AG04449 (cell line): ENCODE measurements at regions not wholly inside any gene's neighbourhood (a gene's known extent, or its start where the extent isn't known, plus 50 kb on each side); places are given as distances from the start of the nearest gene placed in this dataset.
"Not testable (repeated sequence)": the region's sequence is repeated elsewhere in the genome, so short reads cannot be mapped to it uniquely, and the experiment has no call there.

Experiments
- CTCF ChIA-PET: fragments of 350-600 bp; formaldehyde crosslinking; extraction: SDS; loops from one replicate; lab custom pipeline; 2021; ENCODE audit warnings: antibody characterized with exemption; lab: Yijun Ruan, JAX
- POLR2A ChIA-PET: fragments of 400-600, 350-600 bp; formaldehyde crosslinking; extraction: SDS; loops from one replicate; lab custom pipeline; 2020; ENCODE audit warnings: antibody characterized with exemption, inconsistent platforms; lab: Yijun Ruan, JAX
- DNase-seq: peaks from one replicate; pipeline ENCODE4 v3.0.0-alpha.2; 2010; ENCODE audit warnings: low read depth, low spot score
- H3K4me3 ChIP-seq: 2 replicates; pipeline ENCODE4 v1.5.1; 2011; ENCODE audit warnings: low read depth, mild to moderate bottlenecking, control low read depth, low read length
- CTCF ChIP-seq: IDR thresholded peaks from one replicate; pipeline ENCODE4 v1.5.1; 2011; ENCODE audit warnings: mild to moderate bottlenecking, moderate library complexity, low read length, control low read depth, inconsistent platforms; ENCODE audit not compliant: insufficient read depth; ENCODE audit errors: missing control alignments

DNA sequence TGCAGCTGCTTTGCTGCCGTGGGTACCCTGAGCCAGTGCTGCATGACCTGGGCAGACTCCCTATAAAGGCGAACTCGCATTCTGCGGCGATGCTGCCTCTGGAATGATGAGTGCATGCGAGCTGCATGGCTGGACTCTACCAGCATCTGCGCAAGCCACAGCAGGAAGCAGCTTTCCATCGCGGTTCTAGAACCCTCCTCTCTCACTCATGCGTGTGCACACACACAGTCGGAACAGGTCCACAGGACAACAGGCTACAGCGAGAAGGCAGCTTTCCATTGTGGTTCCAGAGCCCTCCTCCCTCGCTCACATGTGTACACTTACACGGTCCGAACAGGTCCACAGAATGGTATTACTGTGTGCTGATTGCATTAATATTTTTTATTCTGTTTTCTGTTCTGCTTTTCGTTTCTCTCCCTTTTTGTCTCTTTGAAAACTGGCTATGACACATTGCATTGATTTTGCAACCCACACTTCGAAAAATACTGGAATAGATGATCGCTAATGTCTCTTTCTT is 69.1 kb downstream of the NPIPB11 start:
- H3K4me3 ChIP-seq, POLR2A ChIA-PET, CTCF ChIA-PET, DNase-seq: not testable (repeated sequence)

DNA sequence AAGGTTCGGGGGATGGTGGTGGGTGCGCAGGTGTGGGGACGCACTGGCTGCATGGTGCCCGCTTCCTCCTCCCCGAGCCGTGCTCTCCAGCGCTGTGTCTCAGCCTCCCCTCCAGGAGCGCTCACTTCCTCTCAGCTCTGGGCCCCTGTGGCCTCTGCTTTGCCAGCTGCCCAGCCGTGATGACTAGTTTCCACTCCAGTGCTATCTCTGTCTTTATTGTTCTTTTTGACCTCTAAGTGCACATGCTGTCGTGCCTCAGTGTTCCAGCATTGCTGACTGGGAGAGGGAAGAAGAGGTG is 71.0 kb downstream of the NPIPB11 start:
- H3K4me3 ChIP-seq, CTCF ChIA-PET, POLR2A ChIA-PET, DNase-seq: not testable (repeated sequence)

GRCh38 chr16:29334776-29335548 is 71.5 kb downstream of the NPIPB11 start:
- CTCF ChIA-PET, H3K4me3 ChIP-seq, POLR2A ChIA-PET, DNase-seq: not testable (repeated sequence)

DNA sequence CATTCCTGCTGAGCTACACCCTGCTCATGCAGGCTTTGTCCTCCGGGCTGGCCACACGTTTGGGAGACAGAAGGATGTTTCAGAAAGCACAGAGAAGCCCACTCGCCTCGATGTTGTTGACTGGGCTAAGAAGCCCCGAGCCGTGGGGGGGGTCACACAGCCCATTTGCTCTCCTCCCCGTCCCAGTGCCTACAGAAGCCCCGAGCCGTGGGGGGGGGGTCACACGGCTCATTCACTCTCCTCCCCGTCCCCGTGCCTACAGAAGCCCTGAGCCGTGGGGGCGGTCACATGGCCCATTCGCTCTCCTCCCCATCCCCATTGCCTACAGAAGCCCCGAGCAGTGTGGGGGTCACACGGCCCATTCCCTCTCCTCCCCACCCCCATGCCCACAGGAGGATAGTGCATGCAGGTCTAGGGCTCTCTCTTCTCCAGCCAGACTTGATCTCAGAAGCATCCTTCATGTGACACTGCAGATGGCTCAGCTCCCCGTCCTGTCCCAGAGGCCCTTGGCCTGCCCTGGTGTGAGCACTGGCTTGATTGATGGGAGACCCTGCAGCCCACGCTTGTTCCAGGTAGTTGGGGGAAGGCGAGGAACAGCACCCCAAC is 72.9 kb downstream of the NPIPB11 start:
- DNase-seq, POLR2A ChIA-PET, CTCF ChIA-PET: not testable (repeated sequence)

DNA sequence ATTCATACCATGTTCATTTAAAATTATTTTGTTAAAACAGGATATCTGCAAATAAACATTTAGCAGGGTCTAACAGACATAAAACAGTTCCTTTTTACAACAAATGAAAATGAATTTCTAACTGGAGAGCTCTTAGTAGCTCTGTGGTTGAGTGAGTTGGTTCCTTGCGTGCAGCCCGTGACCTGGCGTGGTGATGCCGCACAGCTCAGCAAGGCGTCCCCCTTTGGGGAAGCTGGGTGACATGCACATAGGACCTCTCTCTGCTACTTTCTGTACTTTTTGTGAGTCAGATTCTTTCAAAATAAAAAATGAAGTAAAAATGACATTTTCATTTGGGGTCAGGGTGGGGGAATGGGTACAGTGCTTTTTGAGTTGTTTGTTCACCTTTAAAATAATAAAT is 75.9 kb downstream of the NPIPB11 start:
- CTCF ChIA-PET, POLR2A ChIA-PET, DNase-seq: not testable (repeated sequence)

More for the DNA sequence above, 72.9 kb downstream of the NPIPB11 start:
- not testable (repeated sequence) for H3K4me3 ChIP-seq

DNA sequence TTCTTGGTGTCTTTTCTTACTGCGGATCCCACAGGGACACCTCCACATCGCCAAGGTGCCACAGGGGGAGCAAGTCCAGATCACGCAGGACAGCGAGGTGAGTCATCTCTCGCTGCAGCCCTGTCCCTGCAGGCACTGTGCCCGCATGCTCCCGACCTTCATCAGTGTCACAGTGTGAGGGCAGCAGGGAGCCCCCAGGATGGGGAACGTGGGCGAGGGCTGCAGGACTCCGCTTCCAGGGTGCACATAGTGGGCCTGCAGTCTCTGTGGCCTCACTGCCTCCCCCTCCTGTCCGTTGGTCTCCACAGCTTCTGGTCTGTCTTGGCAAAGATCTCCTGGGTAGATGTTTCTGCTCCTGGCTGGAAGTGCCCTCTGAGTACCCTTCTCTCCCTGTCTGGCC is 78.0 kb downstream of the NPIPB11 start:
- POLR2A ChIA-PET, CTCF ChIA-PET, H3K4me3 ChIP-seq, DNase-seq: not testable (repeated sequence)

More for the DNA sequence above, 75.9 kb downstream of the NPIPB11 start:
- not testable (repeated sequence) for H3K4me3 ChIP-seq

DNA sequence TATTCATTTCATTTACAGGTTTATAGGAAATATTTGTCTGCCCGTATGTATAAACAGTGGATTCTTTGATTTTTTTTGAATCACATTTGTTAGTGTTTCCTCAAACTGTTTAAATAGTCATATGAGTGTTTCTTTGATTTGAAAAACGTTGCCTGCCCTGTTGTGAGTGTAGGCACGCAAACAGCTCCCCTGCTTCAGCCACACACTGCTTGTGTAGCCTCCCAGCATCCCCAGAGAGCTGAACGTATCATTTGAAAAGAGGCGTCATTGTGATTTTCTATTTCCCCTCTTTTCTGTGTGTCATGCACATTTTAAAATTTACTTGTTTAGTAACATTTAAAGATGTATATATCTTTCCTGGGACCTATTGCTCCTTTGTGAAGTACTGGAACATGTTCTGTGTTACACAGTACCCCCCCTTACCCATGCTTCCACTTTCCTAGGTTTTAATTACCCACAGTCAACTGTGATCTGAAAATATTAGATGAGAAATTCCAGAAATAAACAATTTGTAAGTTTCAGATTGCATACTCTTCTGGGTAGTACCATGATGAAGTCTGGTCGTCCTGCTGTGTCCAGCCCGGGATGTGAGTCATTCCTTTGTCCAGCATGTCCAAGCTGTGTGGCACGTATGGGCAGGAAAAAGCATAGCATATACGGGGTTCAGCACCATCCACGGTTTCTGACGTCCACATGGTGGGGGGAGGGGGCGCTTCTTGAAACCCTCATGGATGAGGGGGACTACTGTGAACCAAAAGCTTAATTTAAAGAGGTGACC is 78.7 kb downstream of the NPIPB11 start:
- POLR2A ChIA-PET, CTCF ChIA-PET, H3K4me3 ChIP-seq, DNase-seq: not testable (repeated sequence)

GRCh38 chr16:29326164-29327125 is 80.1 kb downstream of the NPIPB11 start:
- CTCF ChIA-PET, DNase-seq, H3K4me3 ChIP-seq, POLR2A ChIA-PET: not testable (repeated sequence)

GRCh38 chr16:29323725-29324124 is 82.8 kb downstream of the NPIPB11 start:
- CTCF ChIA-PET, POLR2A ChIA-PET, DNase-seq, H3K4me3 ChIP-seq: not testable (repeated sequence)

- no peak overlapping the region for H3K4me3 ChIP-seq
- ChIA-PET CTCF (no interaction called here), POLR2A (no interaction called here)
- no peak for TF ChIP-seq CTCF
- no peak for DNase-seq
These were observed 84.9 kb downstream of the NPIPB11 start for GRCh38 chr16:29321585-29321984.
